Activated naive CD8-positive, alpha-beta T cell (primary cell): ENCODE measurements at regions not wholly inside any gene's neighbourhood (a gene's known extent, or its start where the extent isn't known, plus 50 kb on each side); places are given as distances from the start of the nearest gene placed in this dataset.

Experiments used
- H3K27ac Mint-ChIP-seq: one replicate; pipeline ENCODE4 v1.8.0; 2021; ENCODE audit warnings: mixed read lengths
- H3K27me3 Mint-ChIP-seq: one replicate; pipeline ENCODE4 v1.8.0; 2021; ENCODE audit warnings: mixed read lengths
- H3K36me3 Mint-ChIP-seq: one replicate; pipeline ENCODE4 v1.8.0; 2021; ENCODE audit warnings: mixed read lengths
- H3K4me1 Mint-ChIP-seq: one replicate; pipeline ENCODE4 v1.8.0; 2021; ENCODE audit warnings: low read depth, mixed read lengths
- H3K4me3 Mint-ChIP-seq: one replicate; pipeline ENCODE4 v1.8.0; 2021; ENCODE audit warnings: mild to moderate bottlenecking, mixed read lengths
- H3K9me3 Mint-ChIP-seq: one replicate; pipeline ENCODE4 v1.8.0; 2021; ENCODE audit warnings: low read depth, mixed read lengths

GRCh38 chr2:104412384-104412783 is 441.5 kb upstream of the POU3F3 start:
- Mint-ChIP-seq H3K27ac (no peak overlapping the region), H3K4me1 (no peaks in the 10 kb centered on the region), H3K9me3 (no peaks in the 10 kb centered on the region), H3K4me3 (no peak overlapping the region), H3K27me3 (peaks cover 6% of the 10 kb centered on the region), H3K36me3 (no peaks in the 10 kb centered on the region)

GRCh38 chr2:104413890-104414289 is 440.0 kb upstream of the POU3F3 start:
- Mint-ChIP-seq H3K36me3 (no peaks in the 10 kb centered on the region), H3K9me3 (no peaks in the 10 kb centered on the region), H3K4me1 (no peaks in the 10 kb centered on the region), H3K27ac (no peak overlapping the region), H3K27me3 (peaks cover 6% of the 10 kb centered on the region), H3K4me3 (no peak overlapping the region)

GRCh38 chr2:104415284-104415683 is 438.6 kb upstream of the POU3F3 start:
- Mint-ChIP-seq H3K4me1 (no peaks in the 10 kb centered on the region), H3K36me3 (no peaks in the 10 kb centered on the region), H3K4me3 (no peak overlapping the region), H3K27ac (no peak overlapping the region), H3K27me3 (peaks cover 6% of the 10 kb centered on the region), H3K9me3 (no peaks in the 10 kb centered on the region)

- Mint-ChIP-seq H3K4me3 (no peak overlapping the region), H3K27me3 (peaks cover 5% of the 10 kb centered on the region), H3K36me3 (no peaks in the 10 kb centered on the region), H3K9me3 (no peaks in the 10 kb centered on the region), H3K27ac (no peak overlapping the region), H3K4me1 (no peaks in the 10 kb centered on the region)
These were observed 437.4 kb upstream of the POU3F3 start for GRCh38 chr2:104416339-104417000.

GRCh38 chr2:104420420-104420819 is 433.5 kb upstream of the POU3F3 start:
- no peaks in the 10 kb centered on the region for H3K4me1 Mint-ChIP-seq
- no peaks in the 10 kb centered on the region for H3K36me3 Mint-ChIP-seq

GRCh38 chr2:104420953-104421352 is 433.0 kb upstream of the POU3F3 start:
- Mint-ChIP-seq H3K27me3 (peaks cover 3% of the 10 kb centered on the region), H3K4me1 (no peaks in the 10 kb centered on the region), H3K9me3 (no peaks in the 10 kb centered on the region), H3K4me3 (no peak overlapping the region), H3K36me3 (no peaks in the 10 kb centered on the region), H3K27ac (no peak overlapping the region)

More at GRCh38 chr2:104420420-104420819, 433.5 kb upstream of the POU3F3 start:
- H3K9me3 Mint-ChIP-seq, result no peaks in the 10 kb centered on the region
- peaks cover 4% of the 10 kb centered on the region for H3K27me3 Mint-ChIP-seq
- no peak overlapping the region for H3K27ac Mint-ChIP-seq
- H3K4me3 Mint-ChIP-seq, result no peak overlapping the region

- H3K27me3 Mint-ChIP-seq, result peaks cover 5% of the 10 kb centered on the region
- no peaks in the 10 kb centered on the region for H3K4me1 Mint-ChIP-seq
- no peak overlapping the region for H3K27ac Mint-ChIP-seq
- no peaks in the 10 kb centered on the region for H3K36me3 Mint-ChIP-seq
- no peak overlapping the region for H3K4me3 Mint-ChIP-seq
- no peaks in the 10 kb centered on the region for H3K9me3 Mint-ChIP-seq
These were observed 427.9 kb upstream of the POU3F3 start for GRCh38 chr2:104425850-104426595.

GRCh38 chr2:104428155-104428554 is 425.8 kb upstream of the POU3F3 start:
- Mint-ChIP-seq H3K36me3 (no peaks in the 10 kb centered on the region), H3K27me3 (peaks cover 15% of the 10 kb centered on the region), H3K9me3 (no peaks in the 10 kb centered on the region), H3K4me3 (no peak overlapping the region), H3K27ac (no peak overlapping the region), H3K4me1 (no peaks in the 10 kb centered on the region)

GRCh38 chr2:104429639-104430358 is 424.1 kb upstream of the POU3F3 start:
- H3K27ac Mint-ChIP-seq, result no peak overlapping the region
- H3K4me1 Mint-ChIP-seq, result no peaks in the 10 kb centered on the region
- no peaks in the 10 kb centered on the region for H3K9me3 Mint-ChIP-seq
- peaks cover 15% of the 10 kb centered on the region for H3K27me3 Mint-ChIP-seq
- H3K36me3 Mint-ChIP-seq, result no peaks in the 10 kb centered on the region
- H3K4me3 Mint-ChIP-seq, result no peak overlapping the region

- Mint-ChIP-seq H3K9me3 (no peaks in the 10 kb centered on the region), H3K4me3 (no peak overlapping the region), H3K4me1 (no peaks in the 10 kb centered on the region), H3K27me3 (peaks cover 18% of the 10 kb centered on the region), H3K27ac (no peak overlapping the region), H3K36me3 (no peaks in the 10 kb centered on the region)
These were observed 423.6 kb upstream of the POU3F3 start for GRCh38 chr2:104430359-104430740.

GRCh38 chr2:104430852-104431251 is 423.1 kb upstream of the POU3F3 start:
- Mint-ChIP-seq H3K4me1 (no peaks in the 10 kb centered on the region), H3K36me3 (no peaks in the 10 kb centered on the region), H3K4me3 (no peak overlapping the region), H3K27me3 (peaks cover 18% of the 10 kb centered on the region), H3K9me3 (no peaks in the 10 kb centered on the region), H3K27ac (no peak overlapping the region)

- no peak overlapping the region for H3K4me3 Mint-ChIP-seq
- no peaks in the 10 kb centered on the region for H3K9me3 Mint-ChIP-seq
- no peaks in the 10 kb centered on the region for H3K4me1 Mint-ChIP-seq
- no peak overlapping the region for H3K27ac Mint-ChIP-seq
- no peaks in the 10 kb centered on the region for H3K36me3 Mint-ChIP-seq
- H3K27me3 Mint-ChIP-seq, result peaks cover 15% of the 10 kb centered on the region
These were observed 422.2 kb upstream of the POU3F3 start for GRCh38 chr2:104431701-104432121.

GRCh38 chr2:104432401-104432800 is 421.5 kb upstream of the POU3F3 start:
- Mint-ChIP-seq H3K4me3 (no peak overlapping the region), H3K9me3 (no peaks in the 10 kb centered on the region), H3K4me1 (no peaks in the 10 kb centered on the region), H3K36me3 (no peaks in the 10 kb centered on the region), H3K27ac (no peak overlapping the region), H3K27me3 (peaks cover 15% of the 10 kb centered on the region)

- H3K4me3 Mint-ChIP-seq, result no peak overlapping the region
- H3K27ac Mint-ChIP-seq, result no peak overlapping the region
- peaks cover 15% of the 10 kb centered on the region for H3K27me3 Mint-ChIP-seq
- no peaks in the 10 kb centered on the region for H3K4me1 Mint-ChIP-seq
- no peaks in the 10 kb centered on the region for H3K9me3 Mint-ChIP-seq
- no peaks in the 10 kb centered on the region for H3K36me3 Mint-ChIP-seq
These were observed 420.9 kb upstream of the POU3F3 start for GRCh38 chr2:104432991-104433390.

- no peak overlapping the region for H3K4me3 Mint-ChIP-seq
- H3K36me3 Mint-ChIP-seq, result no peaks in the 10 kb centered on the region
- peaks cover 15% of the 10 kb centered on the region for H3K27me3 Mint-ChIP-seq
- no peaks in the 10 kb centered on the region for H3K9me3 Mint-ChIP-seq
- no peaks in the 10 kb centered on the region for H3K4me1 Mint-ChIP-seq
- no peak overlapping the region for H3K27ac Mint-ChIP-seq
These were observed 420.3 kb upstream of the POU3F3 start for GRCh38 chr2:104433657-104434056.
